ENCODE measurements at regions not wholly inside any gene's neighbourhood (a gene's known extent, or its start where the extent isn't known, plus 50 kb on each side); places are given as distances from the start of the nearest gene placed in this dataset.

GRCh38 chr21:38918607-38919346 is 113.0 kb downstream of the ETS2 start:
- H3K27ac ChIP-seq = no peak overlapping the region
- WGBS, 2 donors = 34 to 78% methylated on average over 5 of the region's 5 CpGs
- intact Hi-C loops (cut with DNase I) = no loop called here
- no peak overlapping the region for H3K4me3 ChIP-seq
- no peaks in the 10 kb centered on the region for H3K36me3 ChIP-seq
- no peaks in the 10 kb centered on the region for H3K27me3 ChIP-seq
- H3K9me3 ChIP-seq = no peaks in the 10 kb centered on the region
- TF ChIP-seq POLR2A (IDR thresholded peaks at IDR 0.05) (no peak), EP300 (IDR thresholded peaks at IDR 0.05) (no peak), POLR2AphosphoS5 (IDR thresholded peaks at IDR 0.05) (no peak)
- H3K4me1 ChIP-seq = peaks cover 0 to 37% (median 27%) of the 10 kb centered on the region in 4 donors
- DNase-seq = peak; percentile 19

GRCh38 chr21:38917043-38917774 is 111.5 kb downstream of the ETS2 start:
- TF ChIP-seq POLR2A (IDR thresholded peaks at IDR 0.05) (no peak), EP300 (IDR thresholded peaks at IDR 0.05) (no peak), POLR2AphosphoS5 (IDR thresholded peaks at IDR 0.05) (no peak)
- TF ChIP-seq, protein P1, sequence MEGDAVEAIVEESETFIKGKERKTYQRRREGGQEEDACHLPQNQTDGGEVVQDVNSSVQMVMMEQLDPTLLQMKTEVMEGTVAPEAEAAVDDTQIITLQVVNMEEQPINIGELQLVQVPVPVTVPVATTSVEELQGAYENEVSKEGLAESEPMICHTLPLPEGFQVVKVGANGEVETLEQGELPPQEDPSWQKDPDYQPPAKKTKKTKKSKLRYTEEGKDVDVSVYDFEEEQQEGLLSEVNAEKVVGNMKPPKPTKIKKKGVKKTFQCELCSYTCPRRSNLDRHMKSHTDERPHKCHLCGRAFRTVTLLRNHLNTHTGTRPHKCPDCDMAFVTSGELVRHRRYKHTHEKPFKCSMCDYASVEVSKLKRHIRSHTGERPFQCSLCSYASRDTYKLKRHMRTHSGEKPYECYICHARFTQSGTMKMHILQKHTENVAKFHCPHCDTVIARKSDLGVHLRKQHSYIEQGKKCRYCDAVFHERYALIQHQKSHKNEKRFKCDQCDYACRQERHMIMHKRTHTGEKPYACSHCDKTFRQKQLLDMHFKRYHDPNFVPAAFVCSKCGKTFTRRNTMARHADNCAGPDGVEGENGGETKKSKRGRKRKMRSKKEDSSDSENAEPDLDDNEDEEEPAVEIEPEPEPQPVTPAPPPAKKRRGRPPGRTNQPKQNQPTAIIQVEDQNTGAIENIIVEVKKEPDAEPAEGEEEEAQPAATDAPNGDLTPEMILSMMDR (IDR thresholded peaks at IDR 0.05) = no peak

DNA sequence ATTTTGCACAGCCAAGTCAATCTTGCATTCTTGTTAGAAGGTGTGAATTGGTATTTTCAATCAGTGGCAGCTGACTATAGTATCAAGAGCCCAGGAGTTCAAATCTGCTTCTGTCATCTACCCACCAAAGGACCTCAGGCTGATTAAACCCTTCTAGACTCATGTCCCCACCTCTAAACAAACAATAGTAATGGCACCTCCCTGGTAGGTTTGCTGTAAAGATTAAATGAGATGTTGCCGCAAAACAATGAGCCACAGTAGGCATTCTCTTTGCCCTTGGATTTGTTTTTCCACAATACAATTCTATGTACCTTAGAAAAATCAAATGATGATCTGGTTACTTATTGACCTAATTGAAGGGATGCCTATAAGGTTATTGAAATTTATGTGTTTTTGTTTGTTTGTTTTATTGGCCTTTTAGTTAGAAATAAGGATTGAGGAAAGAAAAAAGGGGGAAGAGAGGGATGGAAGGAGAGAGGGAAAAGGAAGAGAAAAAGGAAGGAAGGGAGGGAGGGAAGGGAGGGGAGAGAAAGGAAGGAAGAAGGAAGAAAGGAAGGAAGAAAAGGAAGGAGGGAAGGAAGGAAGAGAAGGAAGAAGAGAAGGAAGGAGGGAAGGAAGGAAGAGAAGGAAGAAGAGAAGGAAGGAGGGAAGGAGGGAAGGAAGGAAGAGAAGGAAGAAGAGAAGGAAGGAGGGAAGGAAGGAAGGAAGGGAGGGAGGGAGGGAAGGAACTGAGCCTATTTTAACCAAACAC is 110.7 kb downstream of the ETS2 start:
- H3K4me1 ChIP-seq = peaks cover 0 to 45% (median 35%) of the 10 kb centered on the region in 4 donors
- no peak overlapping the region for H3K27ac ChIP-seq
- TF ChIP-seq EP300 (IDR thresholded peaks at IDR 0.05) = no peak
- no peak for TF ChIP-seq POLR2AphosphoS5 (IDR thresholded peaks at IDR 0.05)
- TF ChIP-seq, protein P1 (IDR thresholded peaks at IDR 0.05) = no peak
- H3K4me3 ChIP-seq = no peak overlapping the region
- intact Hi-C loops (cut with DNase I) = no loop called here
- no peaks in the 10 kb centered on the region for H3K36me3 ChIP-seq
- no peak for DNase-seq
- 15 to 72% methylated on average over 1 of the region's 1 CpG for WGBS, 2 donors
- no peaks in the 10 kb centered on the region for H3K27me3 ChIP-seq
- H3K9me3 ChIP-seq = no peaks in the 10 kb centered on the region

More at GRCh38 chr21:38917043-38917774, 111.5 kb downstream of the ETS2 start:
- Histone ChIP-seq H3K4me3 (no peak overlapping the region), H3K4me1 (peaks cover 0 to 51% (median 39%) of the 10 kb centered on the region in 4 donors), H3K27me3 (no peaks in the 10 kb centered on the region), H3K9me3 (no peaks in the 10 kb centered on the region), H3K27ac (no peak overlapping the region), H3K36me3 (no peaks in the 10 kb centered on the region)
- intact Hi-C loops (cut with DNase I) = no loop called here
- WGBS, 2 donors = 40 to 68% methylated on average over 12 of the region's 12 CpGs
- DNase-seq = peak; percentile 53

GRCh38 chr21:38915546-38915945 is 109.8 kb downstream of the ETS2 start:
- no peak for TF ChIP-seq EP300 (IDR thresholded peaks at IDR 0.05)
- no peak for TF ChIP-seq POLR2A (IDR thresholded peaks at IDR 0.05)
- no peak for TF ChIP-seq POLR2AphosphoS5 (IDR thresholded peaks at IDR 0.05)
- TF ChIP-seq, protein P1 (IDR thresholded peaks at IDR 0.05) = no peak
- Histone ChIP-seq H3K27ac (peak overlapping the region in 2 of 4 donors; percentile 27 to 72), H3K27me3 (no peaks in the 10 kb centered on the region), H3K4me1 (peaks cover 0 to 37% (median 26%) of the 10 kb centered on the region in 4 donors), H3K9me3 (no peaks in the 10 kb centered on the region), H3K36me3 (no peaks in the 10 kb centered on the region), H3K4me3 (no peak overlapping the region)
- intact Hi-C loops (cut with DNase I) = no loop called here
- DNase-seq = peak; percentile 52
- 70 to 86% methylated on average over 4 of the region's 4 CpGs for WGBS, 2 donors

Measured in sigmoid colon (tissue), 6 donors.